Fibroblast of mammary gland (primary cell): ENCODE measurements at regions not wholly inside any gene's neighbourhood (a gene's known extent, or its start where the extent isn't known, plus 50 kb on each side); places are given as distances from the start of the nearest gene placed in this dataset.
"Not testable (repeated sequence)": the region's sequence is repeated elsewhere in the genome, so short reads cannot be mapped to it uniquely, and the experiment has no call there.

ENCODE experiments used
- DNase-seq: peaks from one replicate; pipeline ENCODE4 v3.0.0-alpha.2; 2010; ENCODE audit warnings: low read depth
- H3K4me3 ChIP-seq: 2 replicates; pipeline ENCODE4 v1.5.1; 2011; ENCODE audit warnings: low read depth, mild to moderate bottlenecking, low read length, moderate library complexity; ENCODE audit not compliant: control insufficient read depth
- CTCF ChIP-seq: conservative IDR thresholded peaks from 2 replicates; pipeline ENCODE4 v1.5.1; 2011; ENCODE audit warnings: low read depth, low read length, inconsistent platforms; ENCODE audit not compliant: control insufficient read depth, insufficient read depth

- no peak for DNase-seq
- no peak for TF ChIP-seq CTCF
- no peak overlapping the region for H3K4me3 ChIP-seq
These were observed 66.0 kb upstream of the FAT1 start for GRCh38 chr4:186789651-186790050.

- H3K4me3 ChIP-seq = no peak overlapping the region
- no peak for DNase-seq
- no peak for TF ChIP-seq CTCF
These were observed 67.0 kb upstream of the FAT1 start for GRCh38 chr4:186790630-186791029.

- no peak for TF ChIP-seq CTCF
- no peak overlapping the region for H3K4me3 ChIP-seq
- DNase-seq = peak; percentile 77
These were observed 69.2 kb upstream of the FAT1 start for GRCh38 chr4:186792728-186793366.

- TF ChIP-seq CTCF = no peak
- H3K4me3 ChIP-seq = no peak overlapping the region
- DNase-seq = peak; percentile 17
These were observed 75.4 kb upstream of the FAT1 start for GRCh38 chr4:186798951-186799659.

GRCh38 chr4:186805020-186805820, 81.6 kb upstream of the FAT1 start:
- H3K4me3 ChIP-seq = no peak overlapping the region
- TF ChIP-seq CTCF = no peak
- DNase-seq = no peak

- not testable (repeated sequence) for DNase-seq
These were observed 82.3 kb upstream of the FAT1 start for GRCh38 chr4:186805917-186806316.

GRCh38 chr4:186806679-186807421, 83.2 kb upstream of the FAT1 start:
- H3K4me3 ChIP-seq = no peak overlapping the region
- peak; percentile 25 for DNase-seq
- TF ChIP-seq CTCF = no peak

More at GRCh38 chr4:186805917-186806316, 82.3 kb upstream of the FAT1 start:
- H3K4me3 ChIP-seq = not testable (repeated sequence)
